HEK293 (cell line): ENCODE measurements at regions not wholly inside any gene's neighbourhood (a gene's known extent, or its start where the extent isn't known, plus 50 kb on each side); places are given as distances from the start of the nearest gene placed in this dataset.
"Not testable (repeated sequence)": the region's sequence is repeated elsewhere in the genome, so short reads cannot be mapped to it uniquely, and the experiment has no call there.

Source experiments
- CTCF ChIA-PET: fragments of 350-600 bp; formaldehyde crosslinking; extraction: SDS; loops from one replicate; lab custom pipeline; 2021; ENCODE audit warnings: antibody characterized with exemption; lab: Yijun Ruan, JAX
- POLR2A ChIA-PET: fragments of 300-600 bp; formaldehyde crosslinking; extraction: SDS; loops from one replicate; lab custom pipeline; 2020; ENCODE audit warnings: antibody characterized with exemption, inconsistent platforms; lab: Yijun Ruan, JAX
- H3K27ac ChIP-seq: fragments of 200-500 bp; sonication (Bioruptor generic); 2 replicates; pipeline ENCODE4 v1.5.1; 2014; ENCODE audit warnings: low read depth, low read length, control low read depth, inconsistent platforms; ENCODE audit errors: extremely low read depth
- H3K36me3 ChIP-seq, 2 experiments: fragments of 200-500 bp in 1 of 2; sonication (Bioruptor generic) in 1 of 2; 1 replicate in 1 of 2; 2 replicates in 1 of 2; pipeline ENCODE4 v1.5.1; 2014 to 2017; ENCODE audit warnings: inconsistent platforms in 2 of 2, low read length in 2 of 2; ENCODE audit not compliant: control insufficient read depth in 2 of 2, insufficient read depth in 1 of 2
- H3K4me1 ChIP-seq: fragments of 200-500 bp; sonication (Bioruptor generic); 2 replicates; pipeline ENCODE4 v1.5.1; 2014; ENCODE audit warnings: mild to moderate bottlenecking, low read length, inconsistent platforms; ENCODE audit not compliant: control insufficient read depth, insufficient read depth
- H3K4me3 ChIP-seq: 2 replicates; pipeline ENCODE4 v1.5.1; 2011; ENCODE audit warnings: low read depth, mild to moderate bottlenecking, control low read depth, low read length, moderate library complexity
- H3K9me3 ChIP-seq: fragments of 200-500 bp; sonication (Bioruptor generic); 2 replicates; pipeline ENCODE4 v1.5.1; 2014; ENCODE audit warnings: low read depth, low read length, inconsistent platforms; ENCODE audit not compliant: control insufficient read depth, insufficient read depth
- RBAK ChIP-seq: fragments of 450-650 bp; formaldehyde crosslinking; IDR thresholded peaks from 2 replicates; pipeline ENCODE4 v1.5.1; 2016; ENCODE audit warnings: missing biosample characterization, missing genetic modification characterization
- REPIN1 ChIP-seq: fragments of 450-650 bp; formaldehyde crosslinking; IDR thresholded peaks from 2 replicates; pipeline ENCODE4 v1.5.1; 2017; ENCODE audit warnings: missing biosample characterization, missing genetic modification characterization, low read depth
- SCRT1 ChIP-seq: fragments of 450-650 bp; formaldehyde crosslinking; IDR thresholded peaks from 2 replicates; pipeline ENCODE4 v1.5.1; 2016; ENCODE audit warnings: missing biosample characterization, missing genetic modification characterization, borderline replicate concordance
- WT1 ChIP-seq: fragments of 450-650 bp; formaldehyde crosslinking; IDR thresholded peaks from 2 replicates; pipeline ENCODE4 v1.5.1; 2016; ENCODE audit warnings: missing biosample characterization, missing genetic modification characterization
- ZBTB20 ChIP-seq: fragments of 450-650 bp; formaldehyde crosslinking; IDR thresholded peaks from 2 replicates; pipeline ENCODE4 v1.5.1; 2016; ENCODE audit warnings: missing biosample characterization, missing genetic modification characterization
- ZNF214 ChIP-seq: fragments of 450-650 bp; formaldehyde crosslinking; IDR thresholded peaks from 2 replicates; pipeline ENCODE4 v1.5.1; 2017; ENCODE audit warnings: missing biosample characterization, mild to moderate bottlenecking, missing genetic modification characterization, borderline replicate concordance
- ZNF24 ChIP-seq: fragments of 450-650 bp; formaldehyde crosslinking; IDR thresholded peaks from 2 replicates; pipeline ENCODE4 v1.5.1; 2016; ENCODE audit warnings: missing biosample characterization, missing genetic modification characterization
- ZNF311 ChIP-seq: fragments of 450-650 bp; formaldehyde crosslinking; IDR thresholded peaks from 2 replicates; pipeline ENCODE4 v1.5.1; 2017; ENCODE audit warnings: missing biosample characterization, missing genetic modification characterization, borderline replicate concordance
- ZNF324 ChIP-seq: fragments of 450-650 bp; formaldehyde crosslinking; IDR thresholded peaks from 2 replicates; pipeline ENCODE4 v1.5.1; 2016; ENCODE audit warnings: missing biosample characterization, missing genetic modification characterization
- ZNF433 ChIP-seq: fragments of 450-650 bp; formaldehyde crosslinking; IDR thresholded peaks from 2 replicates; pipeline ENCODE4 v1.5.1; 2016; ENCODE audit warnings: missing biosample characterization, missing genetic modification characterization, low read depth
- ZNF48 ChIP-seq: fragments of 450-650 bp; formaldehyde crosslinking; IDR thresholded peaks from 2 replicates; pipeline ENCODE4 v1.5.1; 2016; ENCODE audit warnings: missing biosample characterization, missing genetic modification characterization
- ZNF558 ChIP-seq: fragments of 450-650 bp; formaldehyde crosslinking; IDR thresholded peaks from 2 replicates; pipeline ENCODE4 v1.5.1; 2016; ENCODE audit warnings: missing biosample characterization, missing genetic modification characterization
- ZNF623 ChIP-seq: fragments of 450-650 bp; formaldehyde crosslinking; IDR thresholded peaks from 2 replicates; pipeline ENCODE4 v1.5.1; 2016; ENCODE audit warnings: missing biosample characterization, missing genetic modification characterization
- ZNF624 ChIP-seq: fragments of 450-650 bp; formaldehyde crosslinking; IDR thresholded peaks from 2 replicates; pipeline ENCODE4 v1.5.1; 2017; ENCODE audit warnings: missing biosample characterization, missing genetic modification characterization
- ZNF776 ChIP-seq: fragments of 450-650 bp; formaldehyde crosslinking; IDR thresholded peaks from 2 replicates; pipeline ENCODE4 v1.5.0; 2017; ENCODE audit warnings: missing biosample characterization, missing genetic modification characterization, borderline replicate concordance
- TF ChIP-seq, protein P1 (sequence below): fragments of 450-650 bp; formaldehyde crosslinking; IDR thresholded peaks from 2 replicates; pipeline ENCODE4 v1.5.1; 2016; ENCODE audit warnings: missing biosample characterization, missing genetic modification characterization
- TF ChIP-seq, protein P2 (sequence below): fragments of 450-650 bp; formaldehyde crosslinking; IDR thresholded peaks from 2 replicates; pipeline ENCODE4 v1.5.1; 2016; ENCODE audit warnings: missing biosample characterization, missing genetic modification characterization
- TF ChIP-seq, protein P3 (sequence below): fragments of 450-650 bp; IDR thresholded peaks from 2 replicates; pipeline ENCODE4 v1.5.1; 2018; ENCODE audit warnings: missing biosample characterization, mild to moderate bottlenecking, missing genetic modification characterization

DNA sequence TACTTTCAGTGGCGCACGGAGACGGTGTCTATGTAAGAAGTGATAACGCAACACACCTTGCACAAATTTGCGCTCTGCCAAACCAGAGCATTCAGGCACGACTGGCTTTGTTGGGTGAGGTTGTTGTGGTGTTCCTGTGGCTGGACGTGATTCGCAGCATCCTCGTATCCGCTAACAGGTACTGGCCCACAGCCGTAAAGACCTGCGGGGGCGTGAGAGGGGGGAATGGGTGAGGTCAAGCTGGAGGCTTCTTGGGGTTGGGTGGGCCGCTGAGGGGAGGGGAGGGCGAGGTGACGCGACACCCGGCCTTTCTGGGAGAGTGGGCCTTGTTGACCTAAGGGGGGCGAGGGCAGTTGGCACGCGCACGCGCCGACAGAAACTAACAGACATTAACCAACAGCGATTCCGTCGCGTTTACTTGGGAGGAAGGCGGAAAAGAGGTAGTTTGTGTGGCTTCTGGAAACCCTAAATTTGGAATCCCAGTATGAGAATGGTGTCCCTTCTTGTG, 510.9 kb downstream of the KCNJ18 start (continued):
- TF ChIP-seq, protein P1, sequence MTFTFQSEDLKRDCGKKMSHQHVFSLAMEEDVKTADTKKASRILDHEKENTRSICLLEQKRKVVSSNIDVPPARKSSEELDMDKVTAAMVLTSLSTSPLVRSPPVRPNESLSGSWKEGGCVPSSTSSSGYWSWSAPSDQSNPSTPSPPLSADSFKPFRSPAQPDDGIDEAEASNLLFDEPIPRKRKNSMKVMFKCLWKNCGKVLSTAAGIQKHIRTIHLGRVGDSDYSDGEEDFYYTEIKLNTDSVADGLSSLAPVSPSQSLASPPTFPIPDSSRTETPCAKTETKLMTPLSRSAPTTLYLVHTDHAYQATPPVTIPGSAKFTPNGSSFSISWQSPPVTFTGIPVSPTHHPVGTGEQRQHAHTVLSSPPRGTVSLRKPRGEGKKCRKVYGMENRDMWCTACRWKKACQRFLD, result no peak

DNA sequence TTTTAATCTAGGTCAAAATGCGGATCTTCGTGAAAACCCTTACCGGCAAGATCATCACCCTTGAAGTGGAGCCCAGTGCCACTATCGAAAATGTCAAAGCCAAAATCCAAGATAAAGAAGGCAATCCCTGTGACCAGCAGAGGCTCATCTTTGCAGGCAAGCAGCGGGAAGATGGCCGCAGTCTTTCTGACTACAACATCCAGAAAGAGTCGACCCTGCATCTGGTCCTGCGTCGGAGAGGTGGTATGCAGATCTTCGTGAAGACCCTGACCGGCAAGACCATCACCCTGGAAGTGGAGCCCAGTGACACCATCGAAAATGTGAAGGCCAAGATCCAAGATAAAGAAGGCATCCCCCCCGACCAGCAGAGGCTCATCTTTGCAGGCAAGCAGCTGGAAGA, 511.8 kb downstream of the KCNJ18 start:
- POLR2A ChIA-PET, H3K36me3 ChIP-seq, H3K4me3 ChIP-seq, H3K9me3 ChIP-seq, H3K27ac ChIP-seq, CTCF ChIA-PET, H3K4me1 ChIP-seq: not testable (repeated sequence)

DNA sequence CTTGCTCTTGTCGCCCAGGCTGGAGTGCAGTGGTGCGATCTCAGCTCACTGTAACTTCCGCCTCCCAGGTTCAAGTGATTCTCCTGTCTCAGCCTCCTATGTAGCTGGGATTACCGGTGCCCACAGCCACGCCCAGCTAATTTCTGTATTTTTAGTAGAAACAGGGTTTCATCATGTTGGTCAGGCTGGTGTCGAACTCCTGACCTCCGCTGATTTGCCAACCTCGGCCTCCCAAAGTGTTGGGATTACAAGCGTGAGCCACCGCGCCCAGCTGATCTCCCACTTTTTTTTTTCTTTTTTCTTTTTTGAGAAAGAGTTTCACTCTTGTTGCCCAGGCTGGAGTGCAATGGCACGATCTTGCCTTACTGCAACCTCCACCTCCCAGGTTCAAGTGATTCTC, 517.9 kb downstream of the KCNJ18 start:
- H3K9me3 ChIP-seq, H3K4me3 ChIP-seq, POLR2A ChIA-PET, H3K36me3 ChIP-seq, H3K27ac ChIP-seq, H3K4me1 ChIP-seq, CTCF ChIA-PET: not testable (repeated sequence)

DNA sequence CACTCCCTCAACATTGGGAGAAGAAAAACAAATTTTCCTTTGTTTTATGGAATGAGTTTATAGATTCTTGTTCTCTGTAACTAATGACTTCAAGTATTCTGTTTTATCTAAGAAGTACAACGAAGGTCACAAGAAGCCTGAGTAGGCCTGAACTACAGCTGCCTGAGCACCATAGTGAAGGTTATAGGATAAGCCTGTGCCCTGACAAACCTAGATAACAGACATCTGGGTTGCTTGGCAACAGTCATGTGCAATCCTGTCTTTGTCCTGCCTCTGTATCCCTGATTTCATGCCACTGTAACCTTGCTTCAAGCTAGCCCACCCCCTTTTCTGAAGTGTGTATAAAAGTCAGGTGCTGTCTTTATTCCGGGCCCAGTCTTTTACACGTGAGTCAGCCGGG, 520.8 kb downstream of the KCNJ18 start:
- POLR2A ChIA-PET, H3K27ac ChIP-seq, CTCF ChIA-PET, H3K4me1 ChIP-seq, H3K9me3 ChIP-seq, H3K36me3 ChIP-seq, H3K4me3 ChIP-seq: not testable (repeated sequence)

DNA sequence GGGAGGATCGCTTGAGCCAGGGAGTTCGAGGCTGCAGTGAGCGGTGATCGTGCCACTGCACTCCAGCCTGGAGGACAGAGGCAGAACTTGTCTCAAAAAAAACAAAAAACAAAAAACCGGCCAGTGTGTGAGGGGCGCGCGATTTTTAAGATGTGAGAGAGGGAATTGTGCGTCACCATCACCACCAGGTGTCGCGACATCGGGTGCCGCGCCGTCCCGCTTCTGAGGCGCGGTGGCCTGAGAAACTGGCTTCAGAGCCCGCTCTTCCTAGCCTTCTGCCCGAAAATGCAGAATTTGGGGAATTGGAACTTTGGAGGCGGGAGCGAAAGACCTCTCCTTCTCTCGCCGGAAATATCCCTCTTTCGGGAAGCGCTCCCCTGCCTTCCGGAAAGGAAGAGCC, 524.8 kb downstream of the KCNJ18 start:
- no peaks in the 10 kb centered on the region for H3K36me3 ChIP-seq
- no peaks in the 10 kb centered on the region for H3K9me3 ChIP-seq
- ChIA-PET POLR2A (no interaction called here), CTCF (no interaction called here)
- H3K4me1 ChIP-seq, result no peaks in the 10 kb centered on the region
- TF ChIP-seq ZNF324 (no peak), ZNF623 (tag by site-specific recombination) (no peak), RBAK (tag by site-specific recombination) (no peak), REPIN1 (no peak)
- TF ChIP-seq, protein P1, result no peak
- TF ChIP-seq, protein P2, sequence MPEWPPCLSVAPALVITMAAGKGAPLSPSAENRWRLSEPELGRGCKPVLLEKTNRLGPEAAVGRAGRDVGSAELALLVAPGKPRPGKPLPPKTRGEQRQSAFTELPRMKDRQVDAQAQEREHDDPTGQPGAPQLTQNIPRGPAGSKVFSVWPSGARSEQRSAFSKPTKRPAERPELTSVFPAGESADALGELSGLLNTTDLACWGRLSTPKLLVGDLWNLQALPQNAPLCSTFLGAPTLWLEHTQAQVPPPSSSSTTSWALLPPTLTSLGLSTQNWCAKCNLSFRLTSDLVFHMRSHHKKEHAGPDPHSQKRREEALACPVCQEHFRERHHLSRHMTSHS (tag by site-specific recombination), result no peak
- no peak overlapping the region for H3K27ac ChIP-seq
- no peak overlapping the region for H3K4me3 ChIP-seq

DNA sequence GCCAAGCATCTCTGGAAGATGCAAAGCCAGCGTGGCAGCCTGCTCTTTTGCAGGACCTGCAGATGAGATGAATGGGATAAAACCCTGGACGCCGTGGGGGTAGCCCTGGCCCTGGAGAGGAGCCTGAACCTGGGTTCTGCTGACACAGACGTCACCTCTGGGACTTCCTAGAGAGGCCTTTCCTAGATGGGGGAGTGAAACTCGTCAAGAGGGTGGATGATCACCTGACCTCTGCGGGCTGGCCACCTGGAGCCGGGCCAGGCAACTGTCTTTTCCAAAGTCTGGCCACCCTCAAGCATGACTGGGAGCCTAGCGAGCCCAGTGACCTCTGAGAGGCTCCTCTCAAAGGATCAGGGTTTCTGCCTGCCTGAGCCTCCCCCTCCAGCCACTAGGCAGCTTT, 529.0 kb downstream of the KCNJ18 start:
- CTCF ChIA-PET, result no interaction called here
- H3K36me3 ChIP-seq, result no peaks in the 10 kb centered on the region
- H3K4me1 ChIP-seq, result no peaks in the 10 kb centered on the region
- H3K4me3 ChIP-seq, result no peak overlapping the region
- POLR2A ChIA-PET, result no interaction called here
- H3K27ac ChIP-seq, result no peak overlapping the region
- H3K9me3 ChIP-seq, result no peaks in the 10 kb centered on the region
- TF ChIP-seq ZNF558 (tag by site-specific recombination) (no peak), ZBTB20 (tag by site-specific recombination) (no peak), WT1 (tag by site-specific recombination) (no peak), ZNF214 (tag by site-specific recombination) (no peak), ZNF624 (tag by site-specific recombination) (no peak), ZNF311 (tag by site-specific recombination) (no peak), ZNF24 (no peak), SCRT1 (tag by site-specific recombination) (no peak), ZNF776 (no peak), ZNF433 (no peak), ZNF48 (tag by site-specific recombination) (no peak)
- TF ChIP-seq, protein P3, sequence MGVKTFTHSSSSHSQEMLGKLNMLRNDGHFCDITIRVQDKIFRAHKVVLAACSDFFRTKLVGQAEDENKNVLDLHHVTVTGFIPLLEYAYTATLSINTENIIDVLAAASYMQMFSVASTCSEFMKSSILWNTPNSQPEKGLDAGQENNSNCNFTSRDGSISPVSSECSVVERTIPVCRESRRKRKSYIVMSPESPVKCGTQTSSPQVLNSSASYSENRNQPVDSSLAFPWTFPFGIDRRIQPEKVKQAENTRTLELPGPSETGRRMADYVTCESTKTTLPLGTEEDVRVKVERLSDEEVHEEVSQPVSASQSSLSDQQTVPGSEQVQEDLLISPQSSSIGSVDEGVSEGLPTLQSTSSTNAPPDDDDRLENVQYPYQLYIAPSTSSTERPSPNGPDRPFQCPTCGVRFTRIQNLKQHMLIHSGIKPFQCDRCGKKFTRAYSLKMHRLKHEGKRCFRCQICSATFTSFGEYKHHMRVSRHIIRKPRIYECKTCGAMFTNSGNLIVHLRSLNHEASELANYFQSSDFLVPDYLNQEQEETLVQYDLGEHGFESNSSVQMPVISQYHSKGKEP (tag by site-specific recombination), result no peak
